Muscle of arm (tissue), 1 donor: ENCODE measurements at regions not wholly inside any gene's neighbourhood (a gene's known extent, or its start where the extent isn't known, plus 50 kb on each side); places are given as distances from the start of the nearest gene placed in this dataset.

Source experiments
- DNase-seq: peaks from one replicate; pipeline ENCODE4 v3.0.0-alpha.2; 2013

DNA sequence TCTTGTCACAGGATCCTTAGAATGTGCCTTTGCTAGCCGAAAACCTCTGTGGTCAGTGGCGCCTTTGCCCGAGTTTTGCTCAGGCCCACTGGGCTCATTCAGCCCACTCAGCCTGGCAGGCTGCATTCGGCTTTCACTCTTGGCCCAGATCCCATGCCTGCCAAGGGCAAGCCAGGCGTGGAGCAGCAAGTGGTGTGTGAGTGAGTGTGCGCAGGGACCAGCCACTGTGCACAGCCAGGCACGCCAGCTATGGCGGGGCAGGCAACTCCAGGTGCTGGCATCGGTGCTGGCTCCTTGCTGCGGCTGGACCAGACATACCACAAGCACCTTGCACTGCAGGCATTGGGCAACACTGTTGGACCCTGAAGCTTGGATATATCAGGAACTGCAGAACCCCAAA, 1145.1 kb upstream of the NCAM2 start:
- no peak for DNase-seq

DNA sequence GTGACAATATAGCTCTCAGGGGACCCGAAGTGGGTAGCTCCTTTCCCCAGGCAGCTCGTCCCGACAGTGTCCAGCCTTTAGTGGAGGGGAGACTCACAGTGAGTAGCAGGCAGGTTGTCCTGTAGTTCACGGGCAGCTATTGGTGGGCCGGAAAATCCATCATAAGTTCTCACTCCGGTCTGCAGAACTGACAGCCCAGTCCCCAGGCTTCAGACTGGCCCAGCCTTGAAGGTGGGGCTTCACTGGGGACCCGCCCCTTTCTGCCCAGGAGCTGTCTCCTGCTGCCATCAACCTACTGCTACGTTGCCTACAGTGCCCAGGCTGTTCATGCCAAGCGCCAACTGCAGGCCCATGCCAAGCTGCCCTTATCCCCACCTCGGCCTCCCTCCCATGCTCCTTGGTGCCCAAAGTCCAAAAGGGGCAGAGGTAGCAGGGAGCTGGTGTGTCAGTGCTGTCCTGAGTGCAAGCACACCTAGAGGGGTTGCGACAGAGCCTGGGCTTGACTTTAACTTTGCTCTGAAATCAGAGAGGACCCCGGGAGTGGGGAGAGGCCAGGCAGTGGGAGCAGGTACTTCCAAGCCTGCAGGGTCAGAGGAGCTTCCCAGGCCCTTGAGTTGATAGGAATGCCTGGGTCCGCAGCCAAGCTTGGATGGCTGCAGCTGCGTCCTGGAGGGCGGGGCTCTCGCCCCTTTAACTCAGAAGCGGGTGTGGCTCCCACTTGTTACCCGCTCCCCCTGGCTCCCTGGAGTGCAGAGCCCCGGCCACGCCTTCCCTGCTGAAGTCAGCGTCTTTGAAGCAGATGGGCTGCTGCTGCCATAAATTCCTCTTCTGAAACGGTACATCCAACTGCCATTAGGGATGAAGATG, 1144.3 kb upstream of the NCAM2 start:
- DNase-seq: peak; percentile 2

DNA sequence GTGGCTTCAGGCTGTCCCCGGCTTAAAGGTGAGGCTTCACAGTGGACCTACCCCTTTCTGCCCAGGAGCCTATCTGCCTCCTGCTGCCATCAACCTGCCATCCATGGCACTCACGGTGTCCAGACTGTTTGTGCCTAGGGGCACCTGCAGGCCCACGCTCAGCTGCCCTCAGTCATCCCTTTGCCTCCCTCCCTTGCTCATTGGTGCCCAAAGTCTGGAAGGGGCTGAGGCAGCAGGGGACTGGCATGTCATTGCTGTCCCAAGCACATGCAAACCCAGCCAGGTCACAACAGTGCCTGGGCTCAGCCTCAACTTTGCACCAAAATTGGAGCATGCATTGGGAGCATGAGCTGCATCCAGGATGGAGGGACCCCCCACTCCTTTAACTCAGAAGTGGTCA, 1142.7 kb upstream of the NCAM2 start:
- no peak for DNase-seq

DNA sequence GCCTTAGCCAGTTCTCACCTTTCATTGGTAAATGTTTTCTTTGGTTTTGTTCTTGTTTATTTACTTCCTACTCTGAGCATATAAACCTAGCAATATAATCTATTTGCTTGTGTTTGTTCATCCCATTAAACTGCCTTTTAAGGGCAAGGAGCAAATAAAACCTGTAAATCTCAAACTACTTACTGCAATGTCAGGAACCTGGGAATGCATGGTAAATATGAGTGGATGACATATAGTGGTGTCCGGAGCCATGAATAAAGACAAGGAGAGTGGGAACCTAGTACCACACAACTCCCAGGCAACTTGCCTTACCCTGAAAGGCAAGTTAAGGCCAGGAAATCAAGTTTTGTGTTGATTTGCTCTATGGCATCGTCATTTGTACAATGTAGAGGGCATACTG, 1133.7 kb upstream of the NCAM2 start:
- DNase-seq: no peak

DNA sequence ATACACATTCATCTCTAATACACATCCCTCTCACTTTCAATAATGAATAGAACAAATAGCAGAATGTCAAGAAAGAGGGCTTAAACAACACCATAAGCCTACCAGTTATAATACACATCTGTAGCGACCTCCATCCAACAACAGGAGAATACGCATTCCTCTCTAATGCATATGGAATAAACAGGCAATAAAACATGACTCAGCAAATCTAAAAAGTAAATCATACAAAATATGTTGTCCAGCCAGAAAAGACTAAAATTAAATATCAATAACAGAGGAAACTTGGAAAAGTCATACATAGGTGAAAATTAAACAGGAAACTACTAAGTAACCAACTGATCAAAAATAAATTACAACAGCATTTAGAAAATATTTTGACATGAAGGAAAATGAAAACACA, 1127.5 kb upstream of the NCAM2 start:
- no peak for DNase-seq

DNA sequence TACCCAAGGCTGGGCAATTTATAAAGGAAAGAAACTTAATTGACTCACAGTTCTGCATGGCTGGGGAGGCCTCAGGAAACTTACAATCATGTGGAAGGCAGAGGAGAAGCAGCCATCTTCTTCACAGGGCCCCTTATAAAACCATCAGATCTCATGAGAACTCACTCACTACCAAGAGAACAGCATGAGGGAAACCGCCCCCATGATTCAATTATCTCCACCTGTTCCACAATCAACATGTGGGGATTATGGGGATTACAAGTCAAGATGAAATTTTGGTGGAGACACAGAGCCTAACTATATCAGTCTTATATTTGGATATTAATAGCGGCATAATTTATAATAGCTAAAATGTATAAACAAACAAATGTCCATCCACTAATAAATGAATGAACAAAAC, 1123.7 kb upstream of the NCAM2 start:
- no peak for DNase-seq

DNA sequence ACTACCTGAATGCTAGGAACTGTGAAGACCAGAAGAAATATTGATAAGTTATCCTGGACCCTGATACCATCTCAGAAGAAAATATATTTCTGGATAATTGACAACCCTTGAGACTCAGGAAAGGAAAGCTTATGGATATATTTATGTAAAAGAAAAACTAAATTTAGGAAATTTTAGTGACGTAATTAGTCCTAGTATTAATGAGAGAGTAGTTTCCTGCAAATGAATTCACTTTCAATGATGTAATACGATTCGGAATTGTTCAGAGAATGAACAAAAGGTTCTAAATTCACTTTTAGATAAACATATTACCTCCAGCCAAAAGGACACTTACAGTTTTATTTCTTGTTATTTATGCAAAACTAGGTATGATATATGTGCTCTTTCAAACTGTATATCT, 1120.1 kb upstream of the NCAM2 start:
- DNase-seq: no peak

DNA sequence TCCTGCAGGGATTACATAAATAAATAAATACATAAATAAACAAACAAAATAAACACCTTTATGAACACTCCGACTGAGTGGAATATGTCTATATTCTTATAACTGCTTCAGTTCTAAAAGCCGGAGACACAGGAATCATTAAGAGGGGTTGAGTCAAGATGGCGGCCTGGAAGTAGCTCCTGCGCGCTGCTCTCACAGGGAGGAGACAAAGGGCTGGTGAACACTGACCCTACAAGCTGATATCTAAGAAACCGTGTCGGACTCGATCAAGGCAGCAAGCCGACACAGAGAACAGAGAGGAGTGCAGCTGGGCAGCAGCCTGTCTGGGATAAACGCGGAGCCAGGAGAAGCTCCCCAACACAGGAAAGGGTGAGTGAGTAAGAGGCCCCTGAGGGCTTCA, 1098.6 kb upstream of the NCAM2 start:
- DNase-seq: no peak

DNA sequence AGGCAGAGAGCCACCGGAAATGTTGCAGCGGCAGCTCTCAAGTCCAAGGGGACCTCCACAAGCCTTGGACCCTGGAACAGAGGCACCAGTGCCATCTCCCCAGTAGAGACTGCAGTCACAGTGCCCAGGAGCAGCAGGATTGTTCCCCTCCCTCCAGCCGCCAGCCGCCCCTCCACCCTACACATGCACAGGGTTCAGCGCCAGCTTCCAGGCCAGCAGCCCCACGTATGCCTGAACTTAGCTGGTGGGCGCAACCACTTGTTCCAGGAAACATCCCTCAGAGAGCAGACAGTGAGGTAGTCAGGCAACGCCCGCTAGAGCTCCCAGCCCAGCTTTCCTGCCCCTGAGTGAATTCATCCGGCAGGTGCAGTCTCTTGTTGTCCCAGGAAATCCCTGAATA, 1098.1 kb upstream of the NCAM2 start:
- no peak for DNase-seq

DNA sequence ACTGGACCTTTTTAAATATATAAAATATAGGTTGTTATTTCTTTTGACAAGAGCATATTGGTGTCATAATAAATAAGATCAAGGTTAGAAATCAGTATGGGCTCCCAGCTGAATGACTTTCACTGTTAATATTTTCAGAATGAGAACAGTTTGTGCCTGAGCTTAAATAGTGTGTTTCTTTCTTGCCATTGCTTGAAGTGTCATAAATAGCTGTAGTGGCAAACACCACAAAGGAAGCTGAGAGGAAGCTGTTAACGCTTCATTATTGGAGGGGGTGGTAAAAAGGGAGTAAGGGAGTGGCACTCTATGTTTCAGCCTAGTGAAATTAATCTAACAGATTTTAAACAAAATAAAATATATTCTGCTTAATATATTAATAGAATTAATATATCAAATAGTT, 1089.8 kb upstream of the NCAM2 start:
- no peak for DNase-seq

DNA sequence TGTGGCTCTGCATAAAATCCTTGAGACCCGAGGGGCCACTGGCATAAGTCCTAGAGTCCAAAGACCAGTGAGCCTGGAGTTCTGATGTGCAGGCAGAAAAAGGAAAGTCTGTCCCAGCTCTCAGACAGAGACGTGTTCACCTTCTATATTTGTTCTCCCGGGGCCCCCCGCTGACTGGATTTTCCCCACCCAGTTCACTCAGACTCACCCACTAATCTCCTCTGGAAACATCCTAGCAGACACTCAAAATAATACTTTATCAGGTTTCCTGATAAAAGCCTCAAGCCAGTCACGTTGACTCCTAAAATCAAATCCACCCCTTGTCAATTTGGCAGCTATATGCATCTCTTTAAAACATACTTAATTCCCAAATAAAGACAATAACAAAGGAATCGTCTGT, 1084.2 kb upstream of the NCAM2 start:
- DNase-seq: no peak

DNA sequence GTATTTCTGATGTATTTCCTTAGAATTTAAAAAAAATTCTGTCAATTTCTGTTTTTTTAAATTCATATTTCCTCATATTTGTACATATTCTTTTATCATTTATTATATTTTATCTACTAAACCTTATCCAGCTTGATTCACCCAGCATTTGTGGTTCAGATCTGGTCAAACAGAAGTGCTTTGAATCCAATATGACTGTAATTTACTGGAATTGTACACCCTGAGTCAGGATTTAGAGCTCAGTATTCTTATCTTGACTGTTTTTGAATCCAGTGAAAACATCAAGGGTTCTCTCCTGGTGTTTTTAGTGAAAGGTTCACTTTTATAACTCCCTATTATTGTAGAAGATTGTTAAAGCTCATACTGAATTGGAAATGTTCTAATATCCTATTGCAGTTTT, 1077.0 kb upstream of the NCAM2 start:
- DNase-seq: no peak

DNA sequence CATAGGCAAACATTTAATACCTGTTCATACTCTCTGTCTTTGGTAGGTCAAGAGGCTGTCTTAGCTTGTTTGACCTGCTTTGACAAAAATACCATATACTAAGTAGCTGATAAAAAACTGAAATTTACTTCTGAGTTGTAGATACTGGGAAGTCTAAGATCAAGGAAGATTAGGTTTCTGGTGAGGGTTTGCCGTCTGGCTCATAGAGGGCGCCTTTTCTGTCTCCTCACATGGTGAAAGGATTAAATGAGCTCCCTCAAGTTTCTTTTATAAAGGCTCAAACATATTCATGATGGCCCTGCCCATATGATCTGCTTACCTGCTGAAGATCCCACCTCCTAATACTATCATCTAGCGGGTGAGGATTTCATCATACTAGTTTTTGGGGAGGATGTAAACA, 1076.1 kb upstream of the NCAM2 start:
- DNase-seq: no peak

DNA sequence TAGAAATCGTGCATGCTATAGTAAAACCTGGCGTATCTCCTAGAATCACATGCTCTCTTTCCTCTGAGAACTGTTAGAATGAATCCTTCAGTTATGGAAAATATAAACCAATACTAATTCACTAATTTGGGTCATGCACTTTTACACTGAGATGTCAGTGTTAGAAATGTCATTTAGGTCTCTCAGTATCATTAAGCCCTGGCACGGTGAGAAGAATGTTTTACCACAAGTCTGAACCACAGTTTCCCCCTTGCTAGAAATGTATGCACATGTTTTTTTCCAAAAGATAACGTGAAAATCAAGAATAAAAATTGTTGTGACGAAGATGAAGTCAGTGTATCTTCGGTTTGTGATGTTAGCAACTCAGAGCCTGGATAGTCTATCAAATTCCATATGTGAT, 1062.7 kb upstream of the NCAM2 start:
- DNase-seq: no peak

DNA sequence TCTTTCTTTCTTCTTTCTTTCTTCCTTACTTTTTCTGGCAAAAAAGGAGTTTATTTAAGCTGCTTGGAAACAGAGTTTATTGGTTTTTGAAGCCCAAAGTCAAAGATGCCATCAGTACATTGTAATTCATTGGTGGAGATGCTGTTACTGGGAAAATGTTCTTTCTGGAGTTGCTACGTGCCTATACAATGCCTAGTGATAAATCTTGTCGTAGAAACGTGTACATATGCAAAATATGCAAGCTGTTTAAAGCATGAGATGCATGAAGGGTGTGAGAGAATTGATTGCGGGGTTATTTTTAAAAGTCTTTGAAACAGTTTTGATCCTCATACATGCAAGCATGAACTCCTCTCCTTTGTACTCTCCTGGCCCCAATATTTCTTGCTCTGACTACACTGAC, 1060.6 kb upstream of the NCAM2 start:
- no peak for DNase-seq

DNA sequence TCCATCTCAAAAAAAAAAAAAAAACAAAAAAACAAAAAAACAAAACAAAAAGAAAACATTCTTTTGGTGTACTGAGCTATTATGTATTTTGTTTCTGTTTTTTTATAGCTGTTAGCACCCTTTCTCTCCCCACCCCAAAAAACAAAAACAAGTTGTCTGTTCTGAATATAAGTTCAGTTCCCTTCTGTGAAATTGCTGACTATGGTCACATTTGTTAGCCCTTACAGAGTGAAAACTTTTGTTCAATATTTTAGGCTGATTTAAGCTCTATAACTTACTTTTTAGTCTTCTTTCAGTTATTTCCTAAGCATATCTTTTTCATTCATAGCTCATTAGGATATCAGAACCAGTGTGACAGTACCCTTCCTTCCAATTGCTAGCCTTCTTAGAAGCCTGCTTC, 1056.6 kb upstream of the NCAM2 start:
- DNase-seq: no peak

DNA sequence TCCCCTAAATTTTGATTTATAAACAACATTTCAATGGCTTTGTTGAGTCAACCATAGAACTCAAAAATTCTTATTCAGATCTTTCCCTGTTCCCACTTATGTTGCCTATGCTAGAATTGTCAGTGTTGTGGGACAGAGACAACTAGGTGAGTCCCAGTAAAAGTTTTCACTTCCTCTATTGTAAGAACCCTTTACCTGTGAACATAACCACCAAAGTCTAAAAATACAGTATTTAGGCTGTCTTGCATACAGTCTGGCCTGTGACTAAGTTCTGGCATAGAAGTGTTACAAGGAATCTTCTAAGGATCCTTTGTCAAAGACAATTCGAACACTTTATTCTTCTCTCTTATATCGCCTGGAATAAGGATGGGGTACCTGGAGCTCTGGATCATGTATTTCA, 1047.9 kb upstream of the NCAM2 start:
- DNase-seq: no peak

DNA sequence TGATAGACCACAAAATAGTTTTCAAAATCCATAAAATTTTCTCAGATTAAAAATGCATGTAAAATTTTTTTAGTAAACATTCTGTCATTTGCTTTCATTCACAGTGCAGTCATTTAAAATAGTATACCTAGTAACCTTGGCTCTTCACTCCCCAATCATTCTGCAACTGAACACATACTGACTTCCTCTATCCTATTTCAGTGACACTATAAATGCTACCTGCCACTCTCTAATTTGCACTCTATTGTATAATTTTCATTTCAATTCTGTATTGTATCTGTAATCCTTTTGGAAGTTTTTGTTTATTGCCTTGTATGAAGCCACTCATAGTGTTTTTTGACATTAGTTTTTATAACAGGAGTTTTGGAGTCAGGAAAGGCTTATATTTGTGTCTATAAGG, 1029.1 kb upstream of the NCAM2 start:
- DNase-seq: no peak

DNA sequence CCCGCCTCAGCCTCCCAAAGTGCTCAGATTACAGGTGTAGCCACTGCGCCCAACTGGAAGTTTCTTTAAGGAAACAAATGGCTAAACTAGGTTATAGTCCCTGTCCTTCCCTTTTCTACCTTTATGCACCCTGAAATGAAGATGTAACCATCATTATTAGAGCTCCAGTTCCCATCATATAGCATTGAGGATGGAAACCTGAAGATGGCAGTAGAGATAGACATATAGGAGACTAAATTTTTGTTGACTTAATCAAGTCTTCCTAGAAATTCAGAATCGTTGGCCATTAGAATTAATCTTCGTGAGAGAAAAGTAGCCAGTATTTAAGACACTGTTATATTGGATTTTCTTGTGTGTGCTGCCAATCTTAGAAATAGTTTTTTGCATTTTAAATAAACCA, 1016.3 kb upstream of the NCAM2 start:
- no peak for DNase-seq

DNA sequence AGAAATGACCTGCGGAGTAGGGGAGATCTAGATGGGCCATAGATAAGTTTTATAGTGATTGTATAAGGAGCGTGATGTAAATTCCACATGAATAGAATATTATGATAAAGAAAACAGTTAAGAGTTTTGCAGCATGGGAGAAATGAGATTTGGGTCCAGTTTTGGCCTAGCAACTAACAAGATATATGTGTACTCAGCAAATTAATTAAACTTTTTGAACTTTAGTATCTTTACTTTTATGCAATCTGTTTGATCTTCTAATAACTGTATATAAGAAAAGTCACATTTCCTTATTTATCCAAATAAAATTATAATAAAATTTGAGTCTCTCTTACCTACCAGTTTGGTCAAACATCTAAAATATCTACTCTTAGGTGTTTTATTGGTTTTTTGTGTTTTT, 1011.8 kb upstream of the NCAM2 start:
- DNase-seq: no peak

DNA sequence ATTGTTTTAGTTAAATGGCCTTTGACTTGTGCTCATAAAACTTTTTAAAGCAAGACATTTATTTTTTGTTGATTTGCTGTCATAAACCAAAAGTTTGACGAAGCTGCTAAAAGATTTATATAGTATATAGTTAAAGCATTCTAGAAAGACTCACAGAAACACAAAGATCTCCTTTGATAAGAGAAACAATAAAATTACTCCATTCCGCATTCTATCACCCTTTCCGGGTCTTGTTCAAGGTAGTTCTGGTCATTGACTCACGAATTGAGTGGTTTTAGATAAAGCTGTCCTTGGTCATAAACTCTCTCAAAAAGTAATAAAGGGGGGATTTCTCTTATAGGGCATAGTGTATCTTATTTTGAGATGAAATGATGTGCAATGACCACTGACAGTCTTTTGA, 1010.5 kb upstream of the NCAM2 start:
- no peak for DNase-seq

DNA sequence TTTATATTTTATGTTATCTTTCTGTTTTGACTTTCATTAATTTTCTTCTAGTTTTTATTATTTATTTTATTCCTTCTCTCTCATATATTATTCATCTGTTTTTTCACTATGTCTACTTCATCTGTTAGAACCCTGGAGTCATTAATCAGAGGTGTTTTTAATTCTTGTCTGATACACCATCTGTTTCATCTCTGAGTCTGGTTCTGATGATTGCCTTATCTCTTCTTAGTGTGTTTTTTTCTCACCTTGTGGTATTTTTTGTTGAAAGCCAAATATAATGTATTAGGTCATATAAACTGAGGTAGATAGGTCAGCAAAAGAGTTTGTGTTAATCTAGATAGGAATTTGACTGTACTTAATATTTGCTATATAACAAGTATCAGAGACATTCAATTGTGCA, 1005.7 kb upstream of the NCAM2 start:
- no peak for DNase-seq

DNA sequence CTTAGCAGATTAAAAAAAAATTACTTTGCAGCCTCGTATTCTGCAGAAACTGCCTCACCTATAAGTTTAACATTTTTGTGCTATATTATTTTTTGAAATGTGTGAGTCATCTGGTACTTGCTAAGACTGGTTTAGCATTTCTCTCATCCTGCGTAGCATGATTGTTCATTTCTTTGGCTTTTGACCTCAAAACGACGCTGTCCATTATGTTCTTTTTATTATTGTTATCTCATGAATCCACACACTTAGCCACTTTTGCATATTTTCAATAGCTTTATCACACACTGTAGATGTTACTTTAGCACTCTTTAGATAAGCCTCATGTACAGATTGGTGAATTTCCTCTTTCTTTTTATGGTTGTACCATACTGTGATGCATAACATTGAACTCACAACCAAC, 1004.9 kb upstream of the NCAM2 start:
- no peak for DNase-seq

DNA sequence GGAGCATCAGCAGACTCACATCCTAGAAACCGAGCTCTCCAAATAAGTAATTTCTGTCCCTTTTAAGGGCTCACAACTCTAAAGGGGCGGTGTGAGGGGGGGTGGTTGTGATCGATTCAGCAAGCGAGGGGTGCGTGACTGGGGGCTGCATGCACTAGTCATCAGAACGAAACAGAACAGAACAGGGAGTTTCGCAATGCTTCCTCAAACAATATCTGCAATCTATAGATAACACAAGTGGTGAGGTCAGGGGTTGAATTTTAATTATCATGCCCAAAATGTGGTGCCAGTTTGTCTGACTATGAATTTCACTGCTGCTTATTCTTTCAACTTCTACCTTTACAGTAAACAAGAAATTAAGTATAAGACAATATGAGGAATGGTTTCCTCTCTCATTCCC, 1003.0 kb upstream of the NCAM2 start:
- no peak for DNase-seq

DNA sequence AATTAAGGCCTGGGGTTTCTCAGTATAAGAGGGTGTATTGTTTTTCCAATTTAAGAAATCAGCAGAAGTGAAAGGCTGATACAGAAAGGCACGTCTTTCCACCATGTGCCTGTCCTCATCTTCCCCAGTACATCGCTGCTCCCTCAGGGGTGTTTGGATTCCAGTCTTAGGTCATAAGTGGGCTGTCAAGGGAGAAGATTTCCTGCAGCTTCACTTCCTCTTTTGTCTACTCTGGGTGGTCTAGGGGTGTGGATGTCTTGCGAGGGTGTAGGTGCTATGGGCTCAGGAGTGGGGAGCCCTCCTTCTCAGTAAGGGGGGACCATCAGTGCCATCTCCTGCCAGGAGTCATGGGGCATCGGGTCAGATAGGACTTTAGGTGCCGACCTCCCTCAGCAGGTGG, 999.8 kb upstream of the NCAM2 start:
- no peak for DNase-seq
